Fibroblast of peridontal ligament (primary cell): ENCODE measurements at regions not wholly inside any gene's neighbourhood (a gene's known extent, or its start where the extent isn't known, plus 50 kb on each side); places are given as distances from the start of the nearest gene placed in this dataset.
A peak's percentile ranks its signal among the peaks of the same experiment; 100 is the strongest.
"Not testable (repeated sequence)": the region's sequence is repeated elsewhere in the genome, so short reads cannot be mapped to it uniquely, and the experiment has no call there.

Experiments
- DNase-seq: peaks from one replicate; pipeline ENCODE4 v3.0.0-alpha.2; 2010; ENCODE audit errors: extremely low read depth

GRCh38 chr20:4358552-4358951 lies 109.5 kb upstream of the ADRA1D start:
- no peak for DNase-seq

GRCh38 chr20:4352348-4352747 lies 103.3 kb upstream of the ADRA1D start:
- DNase-seq: no peak

GRCh38 chr20:4350096-4350495 lies 101.0 kb upstream of the ADRA1D start:
- no peak for DNase-seq

GRCh38 chr20:4344670-4345069 lies 95.6 kb upstream of the ADRA1D start:
- peak; percentile 48 for DNase-seq

GRCh38 chr20:4342609-4343008 lies 93.5 kb upstream of the ADRA1D start:
- no peak for DNase-seq

- peak; percentile 92 for DNase-seq
These were observed 92.9 kb upstream of the ADRA1D start for GRCh38 chr20:4341804-4342485.

- DNase-seq: no peak
These were observed 86.6 kb upstream of the ADRA1D start for GRCh38 chr20:4335722-4336121.

- DNase-seq: no peak
These were observed 83.2 kb upstream of the ADRA1D start for GRCh38 chr20:4332121-4332860.

GRCh38 chr20:4330011-4330410 lies 80.9 kb upstream of the ADRA1D start:
- DNase-seq: no peak

- no peak for DNase-seq
These were observed 80.1 kb upstream of the ADRA1D start for GRCh38 chr20:4329232-4329631.

GRCh38 chr20:4328541-4328940 lies 79.5 kb upstream of the ADRA1D start:
- no peak for DNase-seq

GRCh38 chr20:4327956-4328355 lies 78.9 kb upstream of the ADRA1D start:
- DNase-seq: no peak

GRCh38 chr20:4326195-4327065 lies 77.3 kb upstream of the ADRA1D start:
- peak; percentile 14 for DNase-seq

- no peak for DNase-seq
These were observed 76.6 kb upstream of the ADRA1D start for GRCh38 chr20:4325548-4326187.

- no peak for DNase-seq
These were observed 75.6 kb upstream of the ADRA1D start for GRCh38 chr20:4324611-4325243.

- DNase-seq: no peak
These were observed 73.4 kb upstream of the ADRA1D start for GRCh38 chr20:4322499-4322898.

GRCh38 chr20:4320291-4320690 lies 71.2 kb upstream of the ADRA1D start:
- no peak for DNase-seq

GRCh38 chr20:4318891-4319290 lies 69.8 kb upstream of the ADRA1D start:
- DNase-seq: peak; percentile 37

GRCh38 chr20:4310616-4311015 lies 61.5 kb upstream of the ADRA1D start:
- not testable (repeated sequence) for DNase-seq

- DNase-seq: no peak
These were observed 57.1 kb upstream of the ADRA1D start for GRCh38 chr20:4306206-4306605.

- DNase-seq: no peak
These were observed 56.0 kb upstream of the ADRA1D start for GRCh38 chr20:4305091-4305490.

GRCh38 chr20:4304601-4305000 lies 55.5 kb upstream of the ADRA1D start:
- DNase-seq: no peak
